Esophagus muscularis mucosa (tissue), 4 donors: ENCODE measurements at regions not wholly inside any gene's neighbourhood (a gene's known extent, or its start where the extent isn't known, plus 50 kb on each side); places are given as distances from the start of the nearest gene placed in this dataset.

Source experiments
- CTCF ChIP-seq, 3 experiments: fragments of 200-600 bp in 2 of 3; fragments of 450-650 bp in 1 of 3; sonication (generic) in 2 of 3; IDR thresholded peaks; one replicate each; pipeline ENCODE4 v1.5.1; 2017 to 2019; ENCODE audit warnings: antibody characterized with exemption in 3 of 3, mild to moderate bottlenecking in 2 of 3, moderate library complexity in 1 of 3
- EP300 ChIP-seq: sonication (generic); formaldehyde crosslinking; IDR thresholded peaks from one replicate; pipeline ENCODE4 v1.6.1; 2017; ENCODE audit warnings: antibody characterized with exemption
- POLR2A ChIP-seq: fragments of 450-650 bp; IDR thresholded peaks from one replicate; pipeline ENCODE4 v1.6.1; 2017; ENCODE audit warnings: antibody characterized with exemption, moderate library complexity, mild to moderate bottlenecking, low read depth
- POLR2AphosphoS5 ChIP-seq, 2 donors: sonication (generic); formaldehyde crosslinking; IDR thresholded peaks; one replicate each; pipeline ENCODE4 v1.6.1; 2017; ENCODE audit warnings: antibody characterized with exemption in 2 of 2

GRCh38 chr14:53848854-53849253 is 107.8 kb downstream of the BMP4 start:
- TF ChIP-seq CTCF (IDR thresholded peaks at IDR 0.05) = no peak
- no peak for TF ChIP-seq POLR2A
- TF ChIP-seq POLR2AphosphoS5 (IDR thresholded peaks at IDR 0.05) = no peak
- no peak for TF ChIP-seq EP300
